Thoracic aorta (tissue), 2 donors: ENCODE measurements at regions not wholly inside any gene's neighbourhood (a gene's known extent, or its start where the extent isn't known, plus 50 kb on each side); places are given as distances from the start of the nearest gene placed in this dataset.

Experiments used
- ATAC-seq: fragments of 150-250 bp; one replicate; pipeline ENCODE4 v1.8.0; 2017; ENCODE audit warnings: low read depth; ENCODE audit not compliant: insufficient number of reproducible peaks, low FRiP score
- DNase-seq: peaks from one replicate; pipeline ENCODE4 v3.0.0-alpha.2; 2020; ENCODE audit warnings: low spot score
- H3K27ac ChIP-seq, 2 donors: fragments of 200-600 bp; sonication (generic); 1 replicate in 1 of 2; 2 replicates in 1 of 2; pipeline ENCODE4 v1.5.1; 2016; ENCODE audit warnings: mild to moderate bottlenecking in 2 of 2, moderate library complexity in 2 of 2
- H3K27me3 ChIP-seq: fragments of 200-600 bp; sonication (generic); replicated peaks from 2 replicates; pipeline ENCODE4 v1.6.0; 2016; ENCODE audit warnings: mild to moderate bottlenecking; ENCODE audit not compliant: insufficient read depth
- H3K36me3 ChIP-seq: fragments of 200-600 bp; sonication (generic); one replicate; pipeline ENCODE4 v1.5.1; 2016
- H3K4me1 ChIP-seq, 2 donors: fragments of 200-600 bp; sonication (generic); 1 replicate in 1 of 2; 2 replicates in 1 of 2; pipeline versions ENCODE4 v1.5.1 to v1.6.0; 2016; ENCODE audit warnings: low read depth in 2 of 2, mild to moderate bottlenecking in 1 of 2; ENCODE audit not compliant: control insufficient read depth in 1 of 2
- H3K4me3 ChIP-seq: fragments of 200-600 bp; sonication (generic); 2 replicates; pipeline ENCODE4 v1.5.1; 2016; ENCODE audit warnings: mild to moderate bottlenecking
- H3K9me3 ChIP-seq: fragments of 200-600 bp; sonication (generic); 2 replicates; pipeline ENCODE4 v1.5.1; 2016
- CTCF ChIP-seq: fragments of 200-600 bp; sonication (generic); IDR thresholded peaks from one replicate; pipeline ENCODE4 v1.5.1; 2019; ENCODE audit warnings: antibody characterized with exemption

- no peak for ATAC-seq
- no peak for DNase-seq
- Histone ChIP-seq H3K27ac (no peak overlapping the region), H3K36me3 (no peaks in the 10 kb centered on the region), H3K9me3 (no peaks in the 10 kb centered on the region), H3K4me1 (no peaks in the 10 kb centered on the region), H3K4me3 (no peak overlapping the region), H3K27me3 (no peaks in the 10 kb centered on the region)
- no peak for TF ChIP-seq CTCF
Measured at GRCh38 chr16:49108611-49109010, 173.0 kb downstream of the CBLN1 start.

- no peak for ATAC-seq
- Histone ChIP-seq H3K4me3 (no peak overlapping the region), H3K27me3 (no peaks in the 10 kb centered on the region), H3K36me3 (no peaks in the 10 kb centered on the region), H3K9me3 (no peaks in the 10 kb centered on the region), H3K4me1 (no peaks in the 10 kb centered on the region), H3K27ac (no peak overlapping the region)
- DNase-seq: no peak
- TF ChIP-seq CTCF: no peak
Measured at GRCh38 chr16:49103298-49103697, 178.3 kb downstream of the CBLN1 start.

DNA sequence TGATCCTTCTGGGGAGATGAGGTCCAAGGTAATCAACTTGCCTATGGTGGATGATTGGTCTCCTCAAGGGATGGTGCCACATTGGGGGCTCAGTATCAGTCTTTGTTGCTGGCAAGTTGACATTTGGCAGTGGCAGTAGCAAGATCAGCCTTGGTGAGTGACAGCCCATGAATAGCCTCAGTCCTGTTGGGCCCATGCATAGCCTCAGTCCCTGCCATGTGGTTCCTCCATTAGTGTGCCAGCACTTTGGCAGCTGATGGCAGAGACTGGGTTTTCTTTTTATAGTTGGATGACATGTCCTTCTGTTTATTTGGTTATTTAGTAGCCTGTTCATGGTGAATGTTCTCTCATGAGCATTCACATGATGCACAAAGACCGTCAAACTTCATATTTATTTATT lies 179.6 kb downstream of the CBLN1 start:
- Histone ChIP-seq H3K27me3 (no peaks in the 10 kb centered on the region), H3K9me3 (no peaks in the 10 kb centered on the region), H3K4me1 (no peaks in the 10 kb centered on the region), H3K4me3 (no peak overlapping the region), H3K36me3 (no peaks in the 10 kb centered on the region), H3K27ac (no peak overlapping the region)
- TF ChIP-seq CTCF: no peak
- no peak for DNase-seq
- ATAC-seq: no peak

DNA sequence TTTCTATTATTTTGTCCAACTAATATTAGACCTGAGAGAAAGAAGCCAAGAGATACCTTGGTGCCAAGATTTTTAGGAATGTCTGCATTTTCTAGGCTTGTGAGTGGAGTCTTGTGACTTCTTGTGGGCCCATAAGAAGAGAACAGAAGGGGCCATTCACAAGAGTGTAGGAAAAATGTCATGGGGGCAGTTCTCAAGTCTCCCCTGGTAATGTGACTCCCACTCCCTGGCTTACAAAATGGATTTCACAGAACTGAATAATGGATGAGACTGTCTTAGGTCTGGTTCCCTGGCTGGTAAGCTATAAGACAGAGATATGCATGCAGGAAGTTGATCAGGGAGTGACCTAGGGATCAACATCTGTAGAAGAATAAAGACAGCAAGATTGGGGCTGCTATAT lies 181.3 kb downstream of the CBLN1 start:
- no peaks in the 10 kb centered on the region for H3K9me3 ChIP-seq
- no peaks in the 10 kb centered on the region for H3K27me3 ChIP-seq
- no peak for DNase-seq
- no peak overlapping the region for H3K27ac ChIP-seq
- H3K4me3 ChIP-seq: no peak overlapping the region
- H3K36me3 ChIP-seq: no peaks in the 10 kb centered on the region
- ATAC-seq: no peak
- TF ChIP-seq CTCF: no peak
- no peaks in the 10 kb centered on the region for H3K4me1 ChIP-seq

GRCh38 chr16:49097964-49098363 lies 183.7 kb downstream of the CBLN1 start:
- no peaks in the 10 kb centered on the region for H3K4me1 ChIP-seq
- DNase-seq: no peak
- ATAC-seq: no peak
- H3K36me3 ChIP-seq: no peaks in the 10 kb centered on the region
- H3K9me3 ChIP-seq: no peaks in the 10 kb centered on the region
- H3K27me3 ChIP-seq: no peaks in the 10 kb centered on the region
- H3K27ac ChIP-seq: no peak overlapping the region
- TF ChIP-seq CTCF: no peak
- no peak overlapping the region for H3K4me3 ChIP-seq
